Breast epithelium (tissue), 3 donors: ENCODE measurements at regions not wholly inside any gene's neighbourhood (a gene's known extent, or its start where the extent isn't known, plus 50 kb on each side); places are given as distances from the start of the nearest gene placed in this dataset.

Experiments used
- POLR2AphosphoS5 ChIP-seq, 3 donors: sonication (generic); formaldehyde crosslinking; IDR thresholded peaks; one replicate each; pipeline ENCODE4 v1.6.1; 2017; ENCODE audit warnings: antibody characterized with exemption in 3 of 3
- TF ChIP-seq, protein P1 (sequence below), 3 donors: fragments of 450-650 bp; IDR thresholded peaks; one replicate each; pipeline ENCODE4 v1.5.1; 2016 to 2017; ENCODE audit warnings: antibody characterized with exemption in 3 of 3, mild to moderate bottlenecking in 3 of 3, moderate library complexity in 3 of 3

DNA sequence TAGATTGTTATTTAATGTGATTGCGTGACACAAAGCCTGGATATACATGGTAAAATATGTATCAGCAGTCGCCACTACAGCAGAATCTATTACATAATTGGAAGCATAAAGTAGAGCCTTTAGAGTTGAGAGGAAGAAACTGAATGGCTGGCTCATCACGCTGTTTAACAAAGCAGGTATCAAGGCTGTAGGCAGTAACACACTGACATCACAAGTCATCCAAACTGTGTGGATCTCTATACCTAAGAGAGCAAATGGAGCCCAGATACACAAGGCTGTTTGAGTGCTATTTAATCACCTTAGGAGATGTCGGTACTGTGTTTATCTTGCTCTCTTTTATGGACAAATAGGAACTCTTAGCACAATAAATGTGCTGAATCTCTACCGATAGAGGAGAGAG, 864.4 kb downstream of the VGLL3 start:
- TF ChIP-seq POLR2AphosphoS5 (IDR thresholded peaks at IDR 0.05): no peak
- TF ChIP-seq, protein P1, sequence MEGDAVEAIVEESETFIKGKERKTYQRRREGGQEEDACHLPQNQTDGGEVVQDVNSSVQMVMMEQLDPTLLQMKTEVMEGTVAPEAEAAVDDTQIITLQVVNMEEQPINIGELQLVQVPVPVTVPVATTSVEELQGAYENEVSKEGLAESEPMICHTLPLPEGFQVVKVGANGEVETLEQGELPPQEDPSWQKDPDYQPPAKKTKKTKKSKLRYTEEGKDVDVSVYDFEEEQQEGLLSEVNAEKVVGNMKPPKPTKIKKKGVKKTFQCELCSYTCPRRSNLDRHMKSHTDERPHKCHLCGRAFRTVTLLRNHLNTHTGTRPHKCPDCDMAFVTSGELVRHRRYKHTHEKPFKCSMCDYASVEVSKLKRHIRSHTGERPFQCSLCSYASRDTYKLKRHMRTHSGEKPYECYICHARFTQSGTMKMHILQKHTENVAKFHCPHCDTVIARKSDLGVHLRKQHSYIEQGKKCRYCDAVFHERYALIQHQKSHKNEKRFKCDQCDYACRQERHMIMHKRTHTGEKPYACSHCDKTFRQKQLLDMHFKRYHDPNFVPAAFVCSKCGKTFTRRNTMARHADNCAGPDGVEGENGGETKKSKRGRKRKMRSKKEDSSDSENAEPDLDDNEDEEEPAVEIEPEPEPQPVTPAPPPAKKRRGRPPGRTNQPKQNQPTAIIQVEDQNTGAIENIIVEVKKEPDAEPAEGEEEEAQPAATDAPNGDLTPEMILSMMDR (IDR thresholded peaks at IDR 0.05): no peak
